Muscle layer of duodenum (tissue), 2 donors: ENCODE measurements at regions not wholly inside any gene's neighbourhood (a gene's known extent, or its start where the extent isn't known, plus 50 kb on each side); places are given as distances from the start of the nearest gene placed in this dataset.
"Not testable (repeated sequence)": the region's sequence is repeated elsewhere in the genome, so short reads cannot be mapped to it uniquely, and the experiment has no call there.

Experiments
- H3K27ac ChIP-seq: one replicate; pipeline ENCODE4 v1.7.0; 2013; ENCODE audit warnings: mild to moderate bottlenecking, low read length
- H3K27me3 ChIP-seq: one replicate; pipeline ENCODE4 v1.7.0; 2013; ENCODE audit warnings: low read depth, mild to moderate bottlenecking, control low read depth, low read length
- H3K36me3 ChIP-seq, 2 donors: one replicate each; pipeline ENCODE4 v1.7.0; 2013; ENCODE audit warnings: low read length in 2 of 2, control low read depth in 1 of 2, mild to moderate bottlenecking in 1 of 2; ENCODE audit not compliant: insufficient read depth in 2 of 2, control insufficient read depth in 1 of 2
- H3K4me1 ChIP-seq, 2 donors: one replicate each; pipeline ENCODE4 v1.7.0; 2013; ENCODE audit warnings: low read length in 2 of 2, mild to moderate bottlenecking in 2 of 2, control low read depth in 1 of 2, moderate library complexity in 1 of 2; ENCODE audit not compliant: insufficient read depth in 2 of 2, control insufficient read depth in 1 of 2
- H3K4me3 ChIP-seq, 2 donors: one replicate each; pipeline ENCODE4 v1.7.0; 2013; ENCODE audit warnings: low read length in 2 of 2, low read depth in 1 of 2, mild to moderate bottlenecking in 1 of 2
- H3K9me3 ChIP-seq, 2 donors: one replicate each; pipeline ENCODE4 v1.7.0; 2013; ENCODE audit warnings: low read length in 2 of 2, control low read depth in 1 of 2, mild to moderate bottlenecking in 1 of 2; ENCODE audit not compliant: control insufficient read depth in 1 of 2
- donor health status: healthy.

DNA sequence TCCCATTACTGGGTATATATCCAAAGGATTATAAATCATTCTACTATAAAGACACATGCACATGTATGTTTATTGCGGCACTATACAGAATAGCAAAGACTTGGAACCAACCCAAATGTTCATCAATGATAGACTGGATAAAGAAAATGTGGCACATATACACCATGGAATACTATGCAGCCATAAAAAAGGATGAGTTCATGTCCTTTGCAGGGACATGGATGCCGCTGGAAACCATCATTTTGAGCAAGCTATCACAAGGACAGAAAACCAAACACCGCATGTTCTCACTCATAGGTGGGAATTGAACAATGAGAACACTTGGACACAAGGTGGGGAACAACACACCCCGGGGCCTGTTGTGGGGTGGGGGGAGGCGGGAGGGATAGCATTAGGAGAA, 57.0 kb upstream of the NEUROD1 start:
- H3K36me3 ChIP-seq, H3K9me3 ChIP-seq, H3K4me3 ChIP-seq, H3K27me3 ChIP-seq, H3K27ac ChIP-seq, H3K4me1 ChIP-seq: not testable (repeated sequence)

DNA sequence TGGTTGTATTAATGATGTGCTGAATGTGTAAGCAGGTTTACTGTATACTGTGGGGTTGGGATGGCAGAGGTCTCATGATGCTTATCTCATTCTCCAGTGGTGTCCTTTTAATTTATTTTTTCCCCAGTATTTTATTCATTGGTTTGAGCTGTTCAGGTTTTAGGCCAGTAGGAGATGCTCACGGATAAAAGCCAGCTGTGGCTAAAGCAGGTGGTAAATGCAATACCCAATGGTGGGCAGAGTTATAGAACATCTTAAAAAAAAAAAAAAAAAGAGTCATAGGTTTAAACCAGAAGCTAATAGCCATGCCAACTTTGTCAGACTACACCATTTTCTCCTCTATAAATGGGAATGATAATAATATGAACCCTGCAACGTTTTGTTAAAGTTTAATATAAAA, 57.8 kb upstream of the NEUROD1 start:
- Histone ChIP-seq H3K4me3 (no peak overlapping the region), H3K27ac (no peak overlapping the region), H3K36me3 (no peaks in the 10 kb centered on the region), H3K4me1 (peaks cover 0 to 4% of the 10 kb centered on the region in 2 donors), H3K9me3 (no peaks in the 10 kb centered on the region), H3K27me3 (no peaks in the 10 kb centered on the region)

DNA sequence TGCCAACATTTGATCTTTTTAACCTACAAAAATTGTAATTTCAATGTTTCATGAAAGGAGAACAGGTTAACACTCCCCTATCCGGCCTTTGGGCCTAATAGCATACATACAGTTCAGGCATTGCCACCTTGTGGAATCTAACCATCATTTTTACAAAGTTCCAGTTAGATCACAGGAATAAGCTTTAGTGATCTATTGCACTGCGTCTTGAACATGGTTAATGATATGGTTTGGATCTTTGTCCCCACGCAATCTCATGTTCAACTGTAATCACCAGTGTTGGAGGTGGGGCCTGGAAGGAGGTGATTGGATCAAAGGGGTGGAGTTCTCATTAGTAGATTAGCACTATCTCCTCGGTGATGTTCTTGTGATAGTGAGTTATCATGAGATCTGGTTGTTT, 58.2 kb upstream of the NEUROD1 start:
- peaks cover 0 to 8% of the 10 kb centered on the region in 2 donors for H3K4me1 ChIP-seq
- H3K27ac ChIP-seq: no peak overlapping the region
- H3K9me3 ChIP-seq: no peaks in the 10 kb centered on the region
- no peaks in the 10 kb centered on the region for H3K36me3 ChIP-seq
- no peak overlapping the region for H3K4me3 ChIP-seq
- H3K27me3 ChIP-seq: no peaks in the 10 kb centered on the region

DNA sequence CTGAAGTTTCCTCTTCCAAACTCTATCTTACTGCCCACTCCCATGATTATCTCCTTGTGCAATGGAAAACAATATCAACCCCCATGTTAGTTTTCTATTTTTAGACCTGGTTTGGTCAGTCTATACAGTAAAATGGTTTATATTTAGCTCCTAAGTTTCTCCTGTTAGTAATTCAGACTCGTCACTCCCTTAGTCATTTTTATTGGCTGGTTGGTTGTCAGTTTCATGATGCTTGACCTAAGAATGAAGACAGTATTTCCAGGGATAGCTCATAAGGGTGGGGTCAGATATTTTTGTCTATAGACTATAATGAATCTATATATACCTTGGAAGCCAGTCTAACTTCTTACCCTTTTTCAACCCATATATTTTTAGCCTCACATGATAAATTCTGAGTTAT, 61.4 kb upstream of the NEUROD1 start:
- H3K27me3 ChIP-seq: no peaks in the 10 kb centered on the region

GRCh38 chr2:181742361-181742760, 62.0 kb upstream of the NEUROD1 start:
- H3K4me1 ChIP-seq: peaks cover 0 to 8% of the 10 kb centered on the region in 2 donors
- no peaks in the 10 kb centered on the region for H3K9me3 ChIP-seq
- no peak overlapping the region for H3K27ac ChIP-seq
- no peak overlapping the region for H3K4me3 ChIP-seq
- no peaks in the 10 kb centered on the region for H3K36me3 ChIP-seq
- H3K27me3 ChIP-seq: no peaks in the 10 kb centered on the region

More for the DNA sequence above, 61.4 kb upstream of the NEUROD1 start:
- Histone ChIP-seq H3K36me3 (no peaks in the 10 kb centered on the region), H3K27ac (no peak overlapping the region), H3K4me3 (no peak overlapping the region), H3K9me3 (no peaks in the 10 kb centered on the region), H3K4me1 (peaks cover 0 to 8% of the 10 kb centered on the region in 2 donors)

GRCh38 chr2:181742922-181743722, 62.8 kb upstream of the NEUROD1 start:
- Histone ChIP-seq H3K27me3 (no peaks in the 10 kb centered on the region), H3K36me3 (no peaks in the 10 kb centered on the region), H3K4me1 (peaks cover 0 to 8% of the 10 kb centered on the region in 2 donors), H3K9me3 (no peaks in the 10 kb centered on the region), H3K4me3 (no peak overlapping the region), H3K27ac (no peak overlapping the region)

GRCh38 chr2:181743723-181744031, 63.4 kb upstream of the NEUROD1 start:
- Histone ChIP-seq H3K4me1 (peaks cover 0 to 8% of the 10 kb centered on the region in 2 donors), H3K4me3 (no peak overlapping the region), H3K36me3 (no peaks in the 10 kb centered on the region), H3K9me3 (no peaks in the 10 kb centered on the region), H3K27me3 (no peaks in the 10 kb centered on the region), H3K27ac (no peak overlapping the region)

DNA sequence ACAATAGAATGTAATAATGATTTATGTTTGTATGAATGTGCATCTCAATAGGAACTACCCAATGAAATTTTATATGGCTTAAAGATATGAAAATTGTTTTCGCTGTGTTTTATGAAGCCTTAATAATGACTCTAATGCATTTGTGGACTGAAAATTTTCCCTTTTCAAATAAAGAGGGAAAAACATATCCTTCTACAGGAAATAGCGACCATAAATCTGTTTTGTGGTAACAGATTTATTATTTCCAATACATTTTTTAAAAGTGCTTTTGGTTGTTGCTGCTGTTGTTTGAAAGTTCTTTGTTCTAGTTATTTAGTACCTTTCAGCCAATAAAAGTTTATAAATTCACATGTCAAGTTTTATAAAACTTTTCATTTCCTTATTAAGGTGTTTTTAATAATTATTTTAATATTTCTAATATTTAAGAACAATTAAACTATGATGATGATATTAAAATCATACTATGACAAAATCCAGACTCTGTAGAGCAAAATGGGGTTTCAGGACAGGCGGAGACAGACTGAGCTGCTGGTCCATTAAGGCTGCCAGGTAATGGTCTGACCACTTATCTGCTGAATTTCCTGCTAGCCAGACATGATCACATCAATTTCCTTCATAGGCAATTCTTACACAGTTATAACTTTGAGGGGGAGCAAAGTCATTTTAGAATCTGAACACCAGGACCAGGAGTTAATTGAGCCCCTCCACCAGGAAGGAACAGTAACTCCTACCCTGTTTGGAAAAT, 65.7 kb upstream of the NEUROD1 start:
- Histone ChIP-seq H3K36me3 (no peaks in the 10 kb centered on the region), H3K27me3 (no peaks in the 10 kb centered on the region), H3K4me3 (no peak overlapping the region), H3K4me1 (peaks cover 0 to 8% of the 10 kb centered on the region in 2 donors), H3K9me3 (no peaks in the 10 kb centered on the region), H3K27ac (no peak overlapping the region)

GRCh38 chr2:181746844-181747243, 66.5 kb upstream of the NEUROD1 start:
- Histone ChIP-seq H3K36me3 (no peaks in the 10 kb centered on the region), H3K27ac (no peak overlapping the region), H3K9me3 (no peaks in the 10 kb centered on the region), H3K27me3 (no peaks in the 10 kb centered on the region), H3K4me1 (peaks cover 0 to 8% of the 10 kb centered on the region in 2 donors), H3K4me3 (no peak overlapping the region)

DNA sequence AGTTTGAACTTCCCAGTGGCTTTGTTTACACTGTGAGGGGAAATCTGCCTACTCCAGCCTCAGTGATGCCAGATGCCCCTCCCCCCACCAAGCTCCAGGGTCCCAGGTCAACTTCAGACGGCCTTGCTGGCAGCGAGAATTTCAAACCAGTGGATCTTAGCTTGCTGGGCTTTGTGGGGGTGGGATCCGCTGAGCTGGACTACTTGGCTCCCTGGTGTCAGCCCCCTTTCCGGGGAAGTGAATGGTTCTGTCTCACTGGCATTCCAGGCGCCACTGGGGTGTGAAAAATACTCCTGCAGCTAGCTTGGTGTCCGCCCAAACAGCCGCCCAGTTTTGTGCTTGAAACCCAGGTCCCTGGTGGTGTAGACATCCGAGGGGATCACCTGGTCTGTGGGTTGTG, 70.0 kb upstream of the NEUROD1 start:
- Histone ChIP-seq H3K36me3 (no peaks in the 10 kb centered on the region), H3K27ac (no peak overlapping the region), H3K4me1 (no peaks in the 10 kb centered on the region), H3K9me3 (no peaks in the 10 kb centered on the region), H3K27me3 (no peaks in the 10 kb centered on the region), H3K4me3 (no peak overlapping the region)

DNA sequence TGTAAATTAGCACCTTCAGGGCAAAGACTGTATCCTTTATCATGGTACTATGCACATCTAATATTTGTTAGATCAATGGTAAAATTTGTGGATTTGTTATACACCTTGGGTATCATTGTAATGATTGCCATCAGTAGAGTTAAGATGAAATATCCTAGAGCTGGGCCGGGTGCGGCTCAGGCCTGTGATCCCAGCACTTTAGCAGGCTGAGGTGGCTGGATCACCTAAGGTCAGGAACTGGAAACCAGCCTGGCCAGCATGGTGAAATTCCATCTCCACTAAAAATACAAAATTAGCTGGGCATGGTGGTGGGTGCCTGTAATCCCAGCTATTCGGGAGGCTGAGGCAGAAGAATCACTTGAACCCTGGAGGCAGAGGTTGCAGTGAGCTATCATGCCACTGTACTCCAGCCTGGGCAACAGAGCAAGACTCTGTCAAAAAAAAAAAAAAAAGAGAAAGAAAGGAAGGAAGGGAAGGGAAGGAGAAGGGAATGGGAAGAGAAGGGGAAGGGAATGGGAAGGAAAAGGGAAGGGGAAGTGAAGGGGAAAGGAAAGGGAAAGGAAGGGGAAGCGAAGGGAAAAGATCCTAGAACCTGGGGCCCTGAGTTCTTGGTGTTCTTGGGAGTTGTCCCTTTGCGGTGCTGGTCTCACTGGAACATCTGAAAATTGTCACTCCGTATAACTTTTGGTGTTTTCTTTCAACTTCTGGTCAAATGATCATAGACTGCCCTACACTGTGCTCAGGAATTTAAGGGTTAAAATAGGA, 71.1 kb upstream of the NEUROD1 start:
- H3K4me1 ChIP-seq: no peaks in the 10 kb centered on the region
- no peak overlapping the region for H3K4me3 ChIP-seq
- no peaks in the 10 kb centered on the region for H3K36me3 ChIP-seq
- H3K27ac ChIP-seq: no peak overlapping the region
- H3K27me3 ChIP-seq: no peaks in the 10 kb centered on the region
- no peaks in the 10 kb centered on the region for H3K9me3 ChIP-seq
